Peyer's patch (tissue), 4 donors: ENCODE measurements at regions not wholly inside any gene's neighbourhood (a gene's known extent, or its start where the extent isn't known, plus 50 kb on each side); places are given as distances from the start of the nearest gene placed in this dataset.

ENCODE experiments used
- DNase-seq, 3 donors: peaks; one replicate each; pipeline ENCODE4 v3.0.0-alpha.2; 2017 to 2019
- H3K27ac ChIP-seq, 4 donors: fragments of 200-600 bp; sonication (generic); one replicate each; pipeline ENCODE4 v1.5.1; 2016 to 2019
- H3K27me3 ChIP-seq, 2 donors: fragments of 200-600 bp; sonication (generic); one replicate each; pipeline ENCODE4 v1.5.1; 2019
- H3K36me3 ChIP-seq, 3 donors: fragments of 200-600 bp; sonication (generic); one replicate each; pipeline ENCODE4 v1.5.1; 2016 to 2019
- H3K4me1 ChIP-seq, 4 donors: fragments of 200-600 bp; sonication (generic); one replicate each; pipeline ENCODE4 v1.5.1; 2016 to 2019
- H3K4me3 ChIP-seq, 4 donors: fragments of 200-600 bp; sonication (generic); 1 replicate in 3 of 4; 2 replicates in 1 of 4; pipeline ENCODE4 v1.5.1; 2016 to 2019; ENCODE audit warnings: mild to moderate bottlenecking in 1 of 4
- H3K9me3 ChIP-seq, 4 donors: fragments of 200-600 bp; sonication (generic); one replicate each; pipeline ENCODE4 v1.5.1; 2016 to 2019; ENCODE audit warnings: mild to moderate bottlenecking in 1 of 4
- CTCF ChIP-seq, 6 experiments: fragments of 450-650 bp in 4 of 6; fragments of 200-600 bp in 2 of 6; sonication (generic) in 1 of 6; IDR thresholded peaks; one replicate each; pipeline ENCODE4 v1.5.1; 2017 to 2019; ENCODE audit warnings: antibody characterized with exemption in 6 of 6, mild to moderate bottlenecking in 3 of 6, moderate library complexity in 1 of 6
- POLR2A ChIP-seq, 2 donors: fragments of 450-650 bp; IDR thresholded peaks; one replicate each; pipeline ENCODE4 v1.5.1; 2017; ENCODE audit warnings: antibody characterized with exemption in 2 of 2, mild to moderate bottlenecking in 2 of 2, moderate library complexity in 2 of 2

DNA sequence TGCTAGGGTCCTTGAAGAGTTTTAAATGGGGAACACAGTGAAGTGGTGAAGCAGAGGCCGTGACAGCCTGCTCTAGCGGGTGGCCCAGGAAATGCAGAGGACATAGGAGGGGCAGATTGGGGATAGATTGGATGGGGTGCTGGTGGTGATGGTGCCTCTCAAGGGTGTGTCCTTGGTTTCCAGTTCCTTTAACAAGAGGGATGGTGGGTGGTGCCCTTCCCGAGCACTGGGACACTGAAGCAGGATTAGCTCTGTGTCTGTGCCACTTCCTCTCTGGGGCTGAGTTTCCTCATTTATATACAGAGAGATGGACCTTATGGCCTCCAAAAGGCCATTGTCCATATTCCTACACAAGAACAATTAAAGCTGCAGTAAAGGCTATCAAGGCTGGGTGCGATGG, 285.5 kb downstream of the TCF7L2 start:
- no peak for DNase-seq
- H3K4me1 ChIP-seq = no peaks in the 10 kb centered on the region
- no peaks in the 10 kb centered on the region for H3K27me3 ChIP-seq
- TF ChIP-seq CTCF (IDR thresholded peaks at IDR 0.05) = no peak
- TF ChIP-seq POLR2A (IDR thresholded peaks at IDR 0.05) = no peak
- no peak overlapping the region for H3K27ac ChIP-seq
- H3K9me3 ChIP-seq = no peaks in the 10 kb centered on the region
- H3K4me3 ChIP-seq = no peak overlapping the region
- H3K36me3 ChIP-seq = no peaks in the 10 kb centered on the region

GRCh38 chr10:113236998-113237397, 287.0 kb downstream of the TCF7L2 start:
- no peaks in the 10 kb centered on the region for H3K9me3 ChIP-seq
- no peaks in the 10 kb centered on the region for H3K27me3 ChIP-seq
- no peaks in the 10 kb centered on the region for H3K4me1 ChIP-seq
- DNase-seq = no peak
- no peak overlapping the region for H3K27ac ChIP-seq
- TF ChIP-seq POLR2A (IDR thresholded peaks at IDR 0.05) (no peak), CTCF (IDR thresholded peaks at IDR 0.05) (no peak)
- H3K4me3 ChIP-seq = no peak overlapping the region
- no peaks in the 10 kb centered on the region for H3K36me3 ChIP-seq

GRCh38 chr10:113239566-113240350, 289.7 kb downstream of the TCF7L2 start:
- H3K27me3 ChIP-seq = no peaks in the 10 kb centered on the region
- no peaks in the 10 kb centered on the region for H3K9me3 ChIP-seq
- TF ChIP-seq CTCF (IDR thresholded peaks at IDR 0.05) (no peak), POLR2A (IDR thresholded peaks at IDR 0.05) (no peak)
- DNase-seq = no peak
- no peaks in the 10 kb centered on the region for H3K36me3 ChIP-seq
- no peak overlapping the region for H3K4me3 ChIP-seq
- no peaks in the 10 kb centered on the region for H3K4me1 ChIP-seq
- H3K27ac ChIP-seq = no peak overlapping the region

GRCh38 chr10:113240736-113241135, 290.7 kb downstream of the TCF7L2 start:
- no peaks in the 10 kb centered on the region for H3K27me3 ChIP-seq
- H3K4me3 ChIP-seq = no peak overlapping the region
- H3K9me3 ChIP-seq = no peaks in the 10 kb centered on the region
- no peaks in the 10 kb centered on the region for H3K36me3 ChIP-seq
- TF ChIP-seq CTCF (IDR thresholded peaks at IDR 0.05) (no peak), POLR2A (IDR thresholded peaks at IDR 0.05) (no peak)
- DNase-seq = no peak
- no peaks in the 10 kb centered on the region for H3K4me1 ChIP-seq
- no peak overlapping the region for H3K27ac ChIP-seq

GRCh38 chr10:113241599-113242360, 291.7 kb downstream of the TCF7L2 start:
- H3K4me1 ChIP-seq = no peaks in the 10 kb centered on the region
- TF ChIP-seq CTCF (IDR thresholded peaks at IDR 0.05) = no peak
- no peak for TF ChIP-seq POLR2A (IDR thresholded peaks at IDR 0.05)
- no peaks in the 10 kb centered on the region for H3K36me3 ChIP-seq
- H3K27ac ChIP-seq = no peak overlapping the region
- H3K9me3 ChIP-seq = no peaks in the 10 kb centered on the region
- no peaks in the 10 kb centered on the region for H3K27me3 ChIP-seq
- DNase-seq = no peak
- no peak overlapping the region for H3K4me3 ChIP-seq
